H1 (cell line): ENCODE measurements at regions not wholly inside any gene's neighbourhood (a gene's known extent, or its start where the extent isn't known, plus 50 kb on each side); places are given as distances from the start of the nearest gene placed in this dataset.

Experiments
- CTCF ChIA-PET: fragments of 300-600 bp; sonication (Branson Sonifier 250); formaldehyde crosslinking; loops from one replicate; lab custom pipeline; 2021; ENCODE audit not compliant: partially characterized antibody; lab: Charles Lee
- POLR2A ChIA-PET: fragments of 300-600 bp; sonication (Branson Sonifier 250); formaldehyde crosslinking; loops from one replicate; lab custom pipeline; 2021; ENCODE audit warnings: inconsistent platforms; ENCODE audit not compliant: partially characterized antibody; lab: Charles Lee
- DNase-seq, 2 experiments: peaks; one replicate each; pipeline versions ENCODE4 v3.0.0 to v3.0.0-alpha.2; 2010 to 2022; ENCODE audit warnings: low spot score in 2 of 2, low read depth in 1 of 2, mixed read lengths in 1 of 2
- FAIRE-seq: peaks from 2 replicates; lab custom pipeline; 2011; peaks lifted over from hg19 to GRCh38; lab: Jason Lieb, UNC
- H2AFZ ChIP-seq: 2 replicates; pipeline ENCODE4 v1.8.1; 2012; ENCODE audit warnings: low read length, inconsistent platforms
- H2AK5ac ChIP-seq: 2 replicates; pipeline ENCODE4 v1.6.1; 2013; ENCODE audit warnings: low read depth, low read length
- H2BK120ac ChIP-seq: replicated peaks from 2 replicates; pipeline ENCODE3; 2013; ENCODE audit warnings: low read depth, low read length, inconsistent platforms
- H2BK12ac ChIP-seq: 2 replicates; pipeline ENCODE4 v1.6.1; 2013; ENCODE audit warnings: low read depth, low read length
- H2BK15ac ChIP-seq: 2 replicates; pipeline ENCODE4 v1.6.1; 2013; ENCODE audit warnings: low read length
- H2BK20ac ChIP-seq: 2 replicates; pipeline ENCODE4 v1.6.1; 2013; ENCODE audit warnings: low read length
- H2BK5ac ChIP-seq: 2 replicates; pipeline ENCODE4 v1.6.1; 2013; ENCODE audit warnings: low read depth, low read length
- H3K14ac ChIP-seq: 2 replicates; pipeline ENCODE4 v1.6.1; 2013; ENCODE audit warnings: inconsistent platforms; ENCODE audit not compliant: insufficient read length
- H3K18ac ChIP-seq: 2 replicates; pipeline ENCODE4 v1.6.1; 2013; ENCODE audit warnings: low read length; ENCODE audit errors: extremely low read depth
- H3K23ac ChIP-seq: 2 replicates; pipeline ENCODE4 v1.6.1; 2013; ENCODE audit warnings: inconsistent platforms; ENCODE audit not compliant: insufficient read length
- H3K23me2 ChIP-seq: 2 replicates; pipeline ENCODE4 v1.6.1; 2013; ENCODE audit warnings: low read depth, low read length
- H3K27ac ChIP-seq: 2 replicates; pipeline ENCODE4 v1.6.1; 2011; ENCODE audit warnings: low read depth, low read length, inconsistent platforms
- H3K27me3 ChIP-seq, 4 experiments: replicated peaks in 1 of 4; 1 replicate in 1 of 4; 2 replicates in 3 of 4; pipeline versions ENCODE4 v1.6.1 to v1.8.1; 2011 to 2013; ENCODE audit warnings: low read length in 3 of 4, mild to moderate bottlenecking in 3 of 4, inconsistent platforms in 2 of 4, mixed read lengths in 2 of 4, moderate library complexity in 1 of 4; ENCODE audit not compliant: control insufficient read depth in 3 of 4, insufficient read depth in 3 of 4; ENCODE audit errors: extremely low read depth in 1 of 4
- H3K36me3 ChIP-seq, 4 experiments: 2 replicates each; pipeline versions ENCODE4 v1.6.1 to v1.8.1; 2011 to 2013; ENCODE audit warnings: mild to moderate bottlenecking in 4 of 4, low read length in 3 of 4, moderate library complexity in 2 of 4, control low read depth in 1 of 4, inconsistent platforms in 1 of 4; ENCODE audit not compliant: insufficient read depth in 4 of 4, control insufficient read depth in 2 of 4
- H3K4ac ChIP-seq: replicated peaks from 2 replicates; pipeline ENCODE3; 2013; ENCODE audit warnings: low read length, low read depth, mixed read lengths, inconsistent platforms; ENCODE audit not compliant: insufficient read length
- H3K4me1 ChIP-seq, 4 experiments: replicated peaks in 1 of 4; 1 replicate in 1 of 4; 2 replicates in 3 of 4; pipeline versions ENCODE4 v1.6.1 to v1.8.1; 2011 to 2013; ENCODE audit warnings: low read length in 3 of 4, inconsistent platforms in 2 of 4, mixed read lengths in 1 of 4; ENCODE audit not compliant: insufficient read depth in 4 of 4, control insufficient read depth in 3 of 4
- H3K4me2 ChIP-seq, 2 experiments: 2 replicates each; pipeline versions ENCODE4 v1.6.1 to v1.8.1; 2011 to 2013; ENCODE audit warnings: low read depth in 2 of 2, low read length in 2 of 2, control low read depth in 1 of 2, inconsistent platforms in 1 of 2, mild to moderate bottlenecking in 1 of 2; ENCODE audit not compliant: insufficient read depth in 1 of 2
- H3K4me3 ChIP-seq, 4 experiments: fragments of 200-600, 300-600 bp in 1 of 4; sonication (generic), shearing (Covaris generic), sonication (Bioruptor Twin) in 1 of 4; 2 replicates each; pipeline versions ENCODE4 v1.5.1 to v1.8.1; 2011 to 2016; ENCODE audit warnings: low read length in 4 of 4, low read depth in 3 of 4, control low read depth in 2 of 4, inconsistent platforms in 2 of 4, mild to moderate bottlenecking in 2 of 4, mixed read lengths in 1 of 4, moderate library complexity in 1 of 4; ENCODE audit not compliant: insufficient read depth in 2 of 4; ENCODE audit errors: extremely low read depth in 1 of 4
- H3K56ac ChIP-seq: replicated peaks from 2 replicates; pipeline ENCODE3; 2013; ENCODE audit warnings: low read depth, mild to moderate bottlenecking, mixed read lengths, low read length, inconsistent platforms; ENCODE audit not compliant: insufficient read length
- H3K79me1 ChIP-seq: 2 replicates; pipeline ENCODE4 v1.6.1; 2013; ENCODE audit warnings: low read depth, low read length, control low read depth
- H3K79me2 ChIP-seq, 2 experiments: 2 replicates each; pipeline versions ENCODE4 v1.6.1 to v1.8.1; 2012 to 2013; ENCODE audit warnings: low read length in 2 of 2, mild to moderate bottlenecking in 2 of 2, inconsistent platforms in 1 of 2; ENCODE audit not compliant: insufficient read depth in 2 of 2, control insufficient read depth in 1 of 2
- H3K9ac ChIP-seq, 4 experiments: replicated peaks in 1 of 4; 1 replicate in 1 of 4; 2 replicates in 3 of 4; pipeline versions ENCODE4 v1.6.1 to v1.8.1; 2011 to 2013; ENCODE audit warnings: low read depth in 3 of 4, low read length in 3 of 4, control low read depth in 2 of 4, mild to moderate bottlenecking in 2 of 4, moderate library complexity in 2 of 4, inconsistent platforms in 1 of 4; ENCODE audit errors: extremely low read depth in 1 of 4
- H3K9me3 ChIP-seq, 2 experiments: 2 replicates each; pipeline versions ENCODE4 v1.6.1 to v1.8.1; 2012 to 2013; ENCODE audit warnings: mild to moderate bottlenecking in 2 of 2, moderate library complexity in 2 of 2, control low read depth in 1 of 2, inconsistent platforms in 1 of 2, low read depth in 1 of 2, low read length in 1 of 2, mixed read lengths in 1 of 2; ENCODE audit not compliant: insufficient read depth in 2 of 2
- H4K20me1 ChIP-seq, 2 experiments: replicated peaks in 1 of 2; 2 replicates each; pipeline versions ENCODE3 to v1.8.1; 2011 to 2013; ENCODE audit warnings: inconsistent platforms in 2 of 2, low read length in 2 of 2, mild to moderate bottlenecking in 1 of 2; ENCODE audit not compliant: insufficient read depth in 2 of 2, control insufficient read depth in 1 of 2
- H4K5ac ChIP-seq: 2 replicates; pipeline ENCODE4 v1.6.1; 2013; ENCODE audit warnings: low read length, low read depth, mixed read lengths, inconsistent platforms; ENCODE audit not compliant: insufficient read length
- H4K8ac ChIP-seq: 2 replicates; pipeline ENCODE4 v1.8.0; 2013; ENCODE audit warnings: mild to moderate bottlenecking, moderate library complexity, low read length, inconsistent platforms; ENCODE audit not compliant: insufficient read depth; ENCODE audit errors: extremely low read depth
- H4K91ac ChIP-seq: replicated peaks from 2 replicates; pipeline ENCODE3; 2013; ENCODE audit warnings: low read length, mixed read lengths, inconsistent platforms; ENCODE audit not compliant: insufficient read length
- ASH2L ChIP-seq: fragments of 200-600, 300-600 bp; sonication (generic); IDR thresholded peaks from one replicate; pipeline ENCODE4 v1.7.1; 2017; ENCODE audit warnings: low read length
- CEBPB ChIP-seq: IDR thresholded peaks from 2 replicates; pipeline ENCODE4 v1.6.1; 2012; ENCODE audit warnings: low read depth, low read length
- CHD2 ChIP-seq: IDR thresholded peaks from 2 replicates; pipeline ENCODE4 v1.6.1; 2012; ENCODE audit warnings: low read length, improper control_type of control experiment
- JUN ChIP-seq: IDR thresholded peaks from 2 replicates; pipeline ENCODE4 v1.6.1; 2011; ENCODE audit warnings: low read depth, mild to moderate bottlenecking, improper control_type of control experiment, low read length
- KDM5A ChIP-seq: fragments of 200-600 bp; IDR thresholded peaks from 2 replicates; pipeline ENCODE4 v1.7.1; 2012; ENCODE audit warnings: mild to moderate bottlenecking, low read length, inconsistent platforms, mixed read lengths
- PHF8 ChIP-seq: fragments of 200-600 bp; sonication (generic); conservative IDR thresholded peaks from 2 replicates; pipeline ENCODE4 v1.7.1; 2012; ENCODE audit warnings: low read depth, mild to moderate bottlenecking, inconsistent platforms, low read length, moderate library complexity
- POLR2A ChIP-seq, 2 experiments: IDR thresholded peaks; 1 replicate in 1 of 2; 2 replicates in 1 of 2; pipeline ENCODE4 v1.6.1; 2011; ENCODE audit warnings: low read depth in 2 of 2, low read length in 2 of 2, mild to moderate bottlenecking in 2 of 2; ENCODE audit errors: control extremely low read depth in 1 of 2
- RFX5 ChIP-seq: IDR thresholded peaks from 2 replicates; pipeline ENCODE4 v1.6.1; 2011; ENCODE audit warnings: low read depth, low read length, improper control_type of control experiment, borderline replicate concordance
- RXRA ChIP-seq: IDR thresholded peaks from 2 replicates; pipeline ENCODE4 v1.6.1; 2011; ENCODE audit warnings: low read depth, mild to moderate bottlenecking, low read length, moderate library complexity; ENCODE audit not compliant: insufficient read depth
- SIRT6 ChIP-seq: IDR thresholded peaks from one replicate; pipeline ENCODE4 v1.7.1; 2012; ENCODE audit warnings: low read length, inconsistent platforms
- SP2 ChIP-seq: IDR thresholded peaks from 2 replicates; pipeline ENCODE4 v1.6.1; 2012; ENCODE audit warnings: mild to moderate bottlenecking, low read length, inconsistent platforms
- WGBS, 2 experiments: shearing (Covaris generic) in 1 of 2; methylation state at CpG; one replicate each; pipeline versions ENCODE4 v1.1.6 to v1.1.7; 2013 to 2015; ENCODE audit warnings: low lambda C conversion rate in 2 of 2, mixed read lengths in 2 of 2, inconsistent platforms in 1 of 2, low coverage in 1 of 2, missing lambda C conversion rate in 1 of 2; ENCODE audit not compliant: insufficient replicate concordance in 2 of 2, insufficient coverage in 1 of 2, insufficient read length in 1 of 2; ENCODE audit errors: extremely low coverage in 1 of 2, missing lambda C conversion rate in 1 of 2; 5-methylcytosine and 5-hydroxymethylcytosine counted together

DNA sequence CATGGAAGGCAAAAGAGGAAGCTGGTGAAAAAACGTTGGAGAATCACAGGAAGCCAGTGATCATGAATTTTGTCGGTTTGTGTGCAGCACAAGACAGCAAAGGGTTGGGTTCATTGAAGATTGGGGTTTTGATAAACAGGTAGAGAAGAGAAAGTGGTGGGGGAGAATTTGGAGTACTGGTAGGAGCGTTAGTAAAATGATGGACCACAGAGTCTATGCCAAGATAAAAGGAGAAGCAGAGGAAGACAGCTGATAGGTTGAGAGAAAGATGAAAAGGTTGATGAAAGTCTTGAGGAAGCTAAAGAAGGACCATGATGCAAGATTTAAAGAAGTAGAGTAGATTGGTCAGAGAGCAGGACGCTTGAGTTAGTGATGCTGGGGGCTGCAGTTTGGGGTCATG is 156.8 kb upstream of the POU3F1 start:
- WGBS, 2 experiments: 82% methylated on average over 4 of the region's 4 CpGs; no CpG with 5 or more reads in 1 of the 2 experiments
- Histone ChIP-seq H4K5ac (no peak overlapping the region), H2AFZ (no peak overlapping the region), H3K23ac (no peak overlapping the region), H3K4me2 (no peak overlapping the region), H3K9ac (no peak overlapping the region), H3K27me3 (no peaks in the 10 kb centered on the region), H3K79me2 (no peaks in the 10 kb centered on the region), H2AK5ac (no peak overlapping the region), H2BK120ac (no peak overlapping the region), H3K4me1 (peaks cover 0 to 4% (median under 1%) of the 10 kb centered on the region in 4 experiments; a peak in 2 of 7 replicates), H2BK12ac (no peak overlapping the region), H3K27ac (no peak overlapping the region), H3K14ac (no peak overlapping the region), H2BK15ac (no peak overlapping the region), H3K36me3 (no peaks in the 10 kb centered on the region), H2BK5ac (no peak overlapping the region), H3K56ac (no peak overlapping the region), H3K4me3 (no peak overlapping the region), H4K91ac (no peak overlapping the region), H3K23me2 (no peaks in the 10 kb centered on the region), H2BK20ac (no peak overlapping the region), H4K20me1 (no peaks in the 10 kb centered on the region), H3K79me1 (no peaks in the 10 kb centered on the region), H3K9me3 (peaks cover 0 to 4% of the 10 kb centered on the region in 2 experiments; a peak in 2 of 4 replicates), H3K4ac (no peak overlapping the region), H3K18ac (no peak overlapping the region), H4K8ac (no peak overlapping the region)
- no peak for DNase-seq
- POLR2A ChIA-PET: no interaction called here
- TF ChIP-seq SP2: no peak
- TF ChIP-seq RXRA: no peak
- no peak for TF ChIP-seq CEBPB
- no peak for TF ChIP-seq ASH2L
- no peak for TF ChIP-seq SIRT6
- no peak for TF ChIP-seq POLR2A (IDR thresholded peaks at IDR 0.05; ENCODE audit: control extremely low read depth in 1 of 2, low read depth in 2 of 2, low read length in 2 of 2)
- no peak for TF ChIP-seq KDM5A
- no peak for TF ChIP-seq RFX5
- no peak for TF ChIP-seq JUN
- TF ChIP-seq CHD2: no peak
- no peak for TF ChIP-seq PHF8
- no peak for FAIRE-seq
- CTCF ChIA-PET: interaction anchor here (1.2 to 1.7 kb wide), 2 partner anchors 13 to 134 kb away, joined by 3 to 4 read pairs; no protein-coding TSS in a partner anchor
